Skeletal muscle tissue (tissue), 3 donors: ENCODE measurements at regions not wholly inside any gene's neighbourhood (a gene's known extent, or its start where the extent isn't known, plus 50 kb on each side); places are given as distances from the start of the nearest gene placed in this dataset.
A peak's percentile ranks its signal among the peaks of the same experiment; 100 is the strongest.

Experiments used
- H3K27ac ChIP-seq: one replicate; pipeline ENCODE4 v1.7.0; 2013; ENCODE audit warnings: mild to moderate bottlenecking, low read depth, low read length, inconsistent platforms
- H3K27me3 ChIP-seq, 3 donors: one replicate each; pipeline ENCODE4 v1.7.0; 2013; ENCODE audit warnings: low read length in 3 of 3; ENCODE audit not compliant: control insufficient read depth in 3 of 3, insufficient read depth in 3 of 3
- H3K36me3 ChIP-seq, 3 donors: one replicate each; pipeline ENCODE4 v1.7.0; 2013; ENCODE audit warnings: low read length in 3 of 3; ENCODE audit not compliant: control insufficient read depth in 3 of 3, insufficient read depth in 3 of 3
- H3K4me1 ChIP-seq, 3 donors: one replicate each; pipeline ENCODE4 v1.7.0; 2013; ENCODE audit warnings: low read length in 3 of 3, mild to moderate bottlenecking in 3 of 3; ENCODE audit not compliant: control insufficient read depth in 3 of 3, insufficient read depth in 3 of 3
- H3K4me3 ChIP-seq, 3 donors: one replicate each; pipeline ENCODE4 v1.7.0; 2013; ENCODE audit warnings: low read length in 3 of 3
- H3K9ac ChIP-seq, 3 donors: one replicate each; pipeline ENCODE4 v1.7.0; 2013; ENCODE audit warnings: low read length in 3 of 3, mild to moderate bottlenecking in 3 of 3, moderate library complexity in 2 of 3, low read depth in 1 of 3
- H3K9me3 ChIP-seq, 3 donors: one replicate each; pipeline ENCODE4 v1.7.0; 2013; ENCODE audit warnings: low read length in 3 of 3; ENCODE audit not compliant: control insufficient read depth in 3 of 3
- donor health status: Osteomylitis.

GRCh38 chr9:19522558-19522957, 113.7 kb downstream of the ACER2 start:
- Histone ChIP-seq H3K27me3 (no peaks in the 10 kb centered on the region), H3K4me1 (no peaks in the 10 kb centered on the region), H3K9ac (no peak overlapping the region), H3K27ac (no peak overlapping the region), H3K4me3 (no peak overlapping the region), H3K9me3 (no peaks in the 10 kb centered on the region), H3K36me3 (no peaks in the 10 kb centered on the region)

- Histone ChIP-seq H3K27ac (no peak overlapping the region), H3K4me3 (no peak overlapping the region), H3K27me3 (no peaks in the 10 kb centered on the region), H3K36me3 (no peaks in the 10 kb centered on the region), H3K9ac (no peak overlapping the region), H3K9me3 (no peaks in the 10 kb centered on the region), H3K4me1 (no peaks in the 10 kb centered on the region)
Measured at GRCh38 chr9:19521205-19521604, 112.4 kb downstream of the ACER2 start.

GRCh38 chr9:19517202-19517942, 108.6 kb downstream of the ACER2 start:
- no peak overlapping the region for H3K4me3 ChIP-seq
- H3K36me3 ChIP-seq = no peaks in the 10 kb centered on the region
- no peak overlapping the region for H3K9ac ChIP-seq
- no peaks in the 10 kb centered on the region for H3K4me1 ChIP-seq
- no peak overlapping the region for H3K27ac ChIP-seq
- H3K27me3 ChIP-seq = no peaks in the 10 kb centered on the region
- no peaks in the 10 kb centered on the region for H3K9me3 ChIP-seq

GRCh38 chr9:19516348-19516747, 107.5 kb downstream of the ACER2 start:
- H3K9ac ChIP-seq = no peak overlapping the region
- H3K27ac ChIP-seq = no peak overlapping the region
- H3K27me3 ChIP-seq = no peaks in the 10 kb centered on the region
- no peaks in the 10 kb centered on the region for H3K4me1 ChIP-seq
- H3K9me3 ChIP-seq = no peaks in the 10 kb centered on the region
- H3K36me3 ChIP-seq = no peaks in the 10 kb centered on the region
- no peak overlapping the region for H3K4me3 ChIP-seq

GRCh38 chr9:19513671-19514275, 105.0 kb downstream of the ACER2 start:
- Histone ChIP-seq H3K27ac (no peak overlapping the region), H3K4me1 (no peaks in the 10 kb centered on the region), H3K9ac (no peak overlapping the region), H3K9me3 (no peaks in the 10 kb centered on the region), H3K36me3 (no peaks in the 10 kb centered on the region), H3K27me3 (no peaks in the 10 kb centered on the region), H3K4me3 (no peak overlapping the region)

- Histone ChIP-seq H3K27me3 (no peaks in the 10 kb centered on the region), H3K9ac (no peak overlapping the region), H3K9me3 (no peaks in the 10 kb centered on the region), H3K4me1 (no peaks in the 10 kb centered on the region), H3K27ac (no peak overlapping the region), H3K4me3 (no peak overlapping the region), H3K36me3 (no peaks in the 10 kb centered on the region)
Measured at GRCh38 chr9:19512103-19512832, 103.5 kb downstream of the ACER2 start.

- no peaks in the 10 kb centered on the region for H3K4me1 ChIP-seq
- H3K27ac ChIP-seq = no peak overlapping the region
- no peaks in the 10 kb centered on the region for H3K36me3 ChIP-seq
- no peaks in the 10 kb centered on the region for H3K27me3 ChIP-seq
- H3K9me3 ChIP-seq = no peaks in the 10 kb centered on the region
- no peak overlapping the region for H3K9ac ChIP-seq
- no peak overlapping the region for H3K4me3 ChIP-seq
Measured at GRCh38 chr9:19511694-19512093, 102.9 kb downstream of the ACER2 start.

- Histone ChIP-seq H3K36me3 (no peaks in the 10 kb centered on the region), H3K9me3 (no peaks in the 10 kb centered on the region), H3K9ac (peak overlapping the region in 1 of 3 donors; percentile 16), H3K27ac (no peak overlapping the region), H3K4me1 (no peaks in the 10 kb centered on the region), H3K4me3 (no peak overlapping the region), H3K27me3 (no peaks in the 10 kb centered on the region)
Measured at GRCh38 chr9:19510907-19511306, 102.1 kb downstream of the ACER2 start.
